ENCODE measurements at regions not wholly inside any gene's neighbourhood (a gene's known extent, or its start where the extent isn't known, plus 50 kb on each side); places are given as distances from the start of the nearest gene placed in this dataset.

DNA sequence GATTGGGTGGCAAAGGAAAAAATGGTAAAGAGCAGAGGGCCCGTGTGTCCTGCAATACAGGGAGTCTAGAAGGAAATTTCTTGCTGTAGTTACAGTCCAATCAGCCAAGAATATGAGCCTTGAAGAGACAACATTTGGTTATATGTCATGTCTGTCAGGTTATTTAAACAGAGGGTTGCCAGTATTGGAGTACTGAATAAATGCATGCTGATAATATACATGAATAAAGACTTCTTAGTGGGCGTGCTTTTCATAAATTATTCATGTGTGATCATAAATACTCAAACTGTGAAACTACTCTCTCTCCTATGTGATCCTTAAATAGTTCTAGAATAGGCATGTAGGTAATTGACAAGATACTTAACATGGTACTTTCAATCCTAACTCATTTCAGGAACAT, 249.0 kb downstream of the CRPPA start:
- TF ChIP-seq POLR2AphosphoS5 (IDR thresholded peaks at IDR 0.05; ENCODE audit: low read depth, low read length) (no peak), POLR2A (IDR thresholded peaks at IDR 0.05; ENCODE audit: low read depth, low read length) (no peak), TAF1 (IDR thresholded peaks at IDR 0.05; ENCODE audit: borderline replicate concordance, low read depth, low read length) (no peak)
- DNase-seq (ENCODE audit: insufficient read length) (no peak), FAIRE-seq (no peak)

DNA sequence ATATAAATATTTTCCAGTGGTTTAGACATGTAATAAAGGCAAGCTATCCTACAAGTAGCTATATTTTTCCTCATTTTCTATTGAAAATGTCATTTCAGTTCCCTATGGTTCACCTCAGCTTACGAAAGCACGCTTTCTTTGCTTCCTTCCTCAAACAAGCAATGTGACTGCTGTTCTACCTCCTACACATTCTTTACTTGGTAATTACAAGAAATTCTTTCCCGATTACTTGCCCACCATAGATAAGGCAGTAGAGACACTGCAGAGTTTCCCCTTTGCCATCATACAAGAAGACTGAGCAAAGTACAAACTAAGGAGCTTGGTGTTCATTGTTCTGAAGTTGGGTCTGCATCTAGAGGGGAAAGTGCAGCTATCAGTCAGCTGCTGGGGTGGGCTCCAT, 249.4 kb downstream of the CRPPA start:
- TF ChIP-seq TAF1 (IDR thresholded peaks at IDR 0.05; ENCODE audit: borderline replicate concordance, low read depth, low read length) (no peak), POLR2AphosphoS5 (IDR thresholded peaks at IDR 0.05; ENCODE audit: low read depth, low read length) (no peak)
- FAIRE-seq: no peak
- no peak for DNase-seq (ENCODE audit: insufficient read length)

DNA sequence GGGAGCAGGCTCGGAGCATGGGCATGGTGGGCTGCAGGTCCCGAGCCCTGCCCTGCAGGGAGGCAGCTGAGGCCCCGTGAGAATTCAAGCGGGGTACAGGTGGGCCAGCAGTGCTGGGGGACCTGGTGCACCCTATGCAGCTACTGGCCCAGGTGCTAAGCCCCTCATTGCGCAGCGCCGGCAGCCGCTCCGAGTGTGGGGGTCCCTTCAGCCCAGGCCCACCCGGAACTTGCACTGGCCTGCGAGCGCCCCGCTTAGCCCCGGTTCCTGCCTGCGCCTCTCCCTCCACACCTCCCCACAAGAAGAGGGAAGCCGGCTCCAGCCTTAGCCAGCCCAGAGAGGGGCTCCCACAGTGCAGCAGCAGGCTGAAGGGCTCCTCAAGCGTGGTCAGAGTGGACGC, 250.7 kb downstream of the CRPPA start:
- TF ChIP-seq TAF1 (IDR thresholded peaks at IDR 0.05; ENCODE audit: borderline replicate concordance, low read depth, low read length) (no peak), POLR2AphosphoS5 (IDR thresholded peaks at IDR 0.05; ENCODE audit: low read depth, low read length) (no peak), POLR2A (IDR thresholded peaks at IDR 0.05; ENCODE audit: low read depth, low read length) (no peak)
- no peak for DNase-seq (ENCODE audit: insufficient read length)
- no peak for FAIRE-seq

DNA sequence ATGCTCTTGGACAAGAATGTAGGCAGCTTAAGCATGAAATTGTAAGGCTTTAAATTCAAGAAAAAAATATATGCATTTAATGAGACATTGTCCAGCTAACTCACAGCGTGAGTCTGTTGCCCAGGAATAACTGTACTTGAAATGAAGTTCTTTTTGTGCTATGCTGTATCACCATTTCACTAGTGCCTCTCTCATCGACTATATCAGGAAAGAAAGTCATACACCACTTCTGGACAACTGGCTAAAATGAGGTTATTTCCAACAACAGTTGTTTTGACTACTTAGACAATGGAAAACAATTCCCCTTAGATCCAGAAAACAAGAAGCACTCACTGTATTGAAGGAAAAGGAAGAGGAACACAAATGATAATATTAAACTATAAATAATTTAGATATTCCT, 251.8 kb downstream of the CRPPA start:
- TF ChIP-seq TAF1 (IDR thresholded peaks at IDR 0.05; ENCODE audit: borderline replicate concordance, low read depth, low read length) (no peak), POLR2AphosphoS5 (IDR thresholded peaks at IDR 0.05; ENCODE audit: low read depth, low read length) (no peak), POLR2A (IDR thresholded peaks at IDR 0.05; ENCODE audit: low read depth, low read length) (no peak)
- FAIRE-seq: no peak

DNA sequence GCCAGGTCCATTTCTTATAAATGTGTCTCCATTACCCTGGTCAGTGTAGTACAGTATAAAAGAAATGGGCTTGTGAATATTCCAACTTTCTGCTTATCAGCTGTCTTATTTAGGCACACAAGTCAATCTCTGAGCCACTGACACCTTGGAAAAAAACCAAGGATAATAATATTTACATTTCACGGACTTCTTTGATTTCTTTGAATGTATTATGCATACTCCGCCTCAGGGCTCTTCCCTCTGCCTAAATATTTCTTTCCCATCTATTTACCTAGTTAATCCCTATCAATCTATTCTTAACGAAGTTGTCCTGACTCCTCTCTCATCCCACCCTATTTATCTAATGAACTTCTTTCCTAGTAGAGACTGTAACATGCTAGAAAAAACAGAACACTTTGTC, 253.8 kb downstream of the CRPPA start:
- FAIRE-seq (no peak), DNase-seq (ENCODE audit: insufficient read length) (no peak)
- TF ChIP-seq POLR2AphosphoS5 (IDR thresholded peaks at IDR 0.05; ENCODE audit: low read depth, low read length): no peak
- no peak for TF ChIP-seq POLR2A (IDR thresholded peaks at IDR 0.05; ENCODE audit: low read depth, low read length)
- TF ChIP-seq TAF1 (IDR thresholded peaks at IDR 0.05; ENCODE audit: borderline replicate concordance, low read depth, low read length): no peak

More for the DNA sequence above, 251.8 kb downstream of the CRPPA start:
- no peak for DNase-seq (ENCODE audit: insufficient read length)

DNA sequence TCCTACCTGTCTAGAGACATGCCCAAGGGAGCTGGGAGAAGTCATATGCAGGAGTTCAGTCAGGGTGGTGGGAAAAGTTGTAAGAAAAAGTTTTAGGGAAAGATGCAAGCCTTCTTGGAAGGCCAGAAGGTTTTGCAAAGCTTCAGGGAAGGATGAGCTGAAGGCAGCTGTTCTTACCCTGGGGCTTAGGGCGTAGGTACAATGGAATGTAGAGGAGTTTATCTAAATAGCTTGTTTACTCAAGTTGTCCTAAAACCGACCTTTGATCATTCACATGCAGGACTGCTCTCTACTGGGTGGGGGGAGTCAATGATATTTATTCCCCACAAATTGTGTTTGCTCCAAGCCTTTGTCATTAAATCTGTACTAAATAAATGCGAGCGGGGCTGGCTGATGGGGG, 277.0 kb downstream of the CRPPA start:
- FAIRE-seq: no peak
- TF ChIP-seq POLR2A (IDR thresholded peaks at IDR 0.05; ENCODE audit: low read depth, low read length): no peak
- TF ChIP-seq POLR2AphosphoS5 (IDR thresholded peaks at IDR 0.05; ENCODE audit: low read depth, low read length): no peak
- no peak for TF ChIP-seq TAF1 (IDR thresholded peaks at IDR 0.05; ENCODE audit: borderline replicate concordance, low read depth, low read length)
- DNase-seq (ENCODE audit: insufficient read length): no peak

DNA sequence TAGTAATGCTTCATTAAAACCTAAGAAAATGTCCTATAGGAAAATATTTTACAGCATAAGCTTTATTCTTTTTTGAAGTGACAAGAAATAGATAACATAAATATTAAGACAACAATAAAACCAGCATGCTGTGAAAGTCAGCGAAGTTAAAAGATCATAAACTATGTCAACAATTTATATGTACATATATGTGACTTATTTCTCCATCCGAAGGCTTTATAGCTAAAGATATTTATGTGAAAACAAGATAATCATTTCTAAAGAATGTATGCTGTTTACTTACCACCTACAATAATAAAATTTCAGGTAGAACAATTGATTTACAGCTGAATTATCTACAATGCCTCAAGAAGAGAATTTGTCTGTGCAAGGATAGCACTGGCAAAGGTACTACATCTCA, 283.4 kb downstream of the CRPPA start:
- no peak for DNase-seq (ENCODE audit: insufficient read length)
- no peak for FAIRE-seq
- no peak for TF ChIP-seq POLR2AphosphoS5 (IDR thresholded peaks at IDR 0.05; ENCODE audit: low read depth, low read length)
- no peak for TF ChIP-seq TAF1 (IDR thresholded peaks at IDR 0.05; ENCODE audit: borderline replicate concordance, low read depth, low read length)
- no peak for TF ChIP-seq POLR2A (IDR thresholded peaks at IDR 0.05; ENCODE audit: low read depth, low read length)

DNA sequence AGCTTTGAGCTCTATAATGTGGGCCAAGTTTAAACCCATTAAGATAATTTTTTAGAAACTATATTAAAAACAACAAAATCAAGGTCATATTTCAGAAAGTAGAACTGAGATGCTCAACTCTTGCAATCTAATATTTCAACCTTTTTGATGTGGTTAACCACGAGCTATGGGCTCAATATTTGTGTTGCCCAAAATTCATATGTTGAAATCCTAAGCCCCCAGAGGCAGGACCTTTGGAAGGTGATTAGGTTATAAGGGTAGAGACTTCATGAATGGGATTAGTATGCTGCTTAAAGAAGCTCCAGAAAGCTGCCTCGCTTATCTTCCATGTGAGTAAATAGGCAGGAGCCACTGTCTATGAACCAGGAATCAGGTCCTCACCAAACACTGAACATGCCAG, 284.4 kb downstream of the CRPPA start:
- no peak for DNase-seq (ENCODE audit: insufficient read length)
- TF ChIP-seq POLR2A (IDR thresholded peaks at IDR 0.05; ENCODE audit: low read depth, low read length) (no peak), TAF1 (IDR thresholded peaks at IDR 0.05; ENCODE audit: borderline replicate concordance, low read depth, low read length) (no peak), POLR2AphosphoS5 (IDR thresholded peaks at IDR 0.05; ENCODE audit: low read depth, low read length) (no peak)
- no peak for FAIRE-seq

DNA sequence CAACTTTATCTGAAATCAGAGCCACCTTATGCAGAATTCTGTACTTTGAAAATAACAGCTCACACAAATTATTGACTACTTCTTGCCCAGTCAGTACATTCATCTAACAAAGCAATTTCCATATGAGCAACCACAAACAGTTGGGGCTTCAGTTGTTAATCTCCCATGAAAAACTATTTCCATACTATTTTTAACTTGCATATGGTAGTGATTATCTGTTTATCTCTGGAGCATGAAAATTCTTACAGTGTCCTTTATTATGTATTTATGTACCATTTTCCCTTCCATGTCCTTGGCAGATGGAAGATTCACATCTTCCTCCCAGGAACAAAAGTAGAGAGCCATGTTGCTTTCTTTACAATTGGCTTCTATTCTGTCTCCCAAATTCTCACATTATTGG, 285.7 kb downstream of the CRPPA start:
- FAIRE-seq (no peak), DNase-seq (ENCODE audit: insufficient read length) (no peak)
- TF ChIP-seq TAF1 (IDR thresholded peaks at IDR 0.05; ENCODE audit: borderline replicate concordance, low read depth, low read length) (no peak), POLR2AphosphoS5 (IDR thresholded peaks at IDR 0.05; ENCODE audit: low read depth, low read length) (no peak), POLR2A (IDR thresholded peaks at IDR 0.05; ENCODE audit: low read depth, low read length) (no peak)

DNA sequence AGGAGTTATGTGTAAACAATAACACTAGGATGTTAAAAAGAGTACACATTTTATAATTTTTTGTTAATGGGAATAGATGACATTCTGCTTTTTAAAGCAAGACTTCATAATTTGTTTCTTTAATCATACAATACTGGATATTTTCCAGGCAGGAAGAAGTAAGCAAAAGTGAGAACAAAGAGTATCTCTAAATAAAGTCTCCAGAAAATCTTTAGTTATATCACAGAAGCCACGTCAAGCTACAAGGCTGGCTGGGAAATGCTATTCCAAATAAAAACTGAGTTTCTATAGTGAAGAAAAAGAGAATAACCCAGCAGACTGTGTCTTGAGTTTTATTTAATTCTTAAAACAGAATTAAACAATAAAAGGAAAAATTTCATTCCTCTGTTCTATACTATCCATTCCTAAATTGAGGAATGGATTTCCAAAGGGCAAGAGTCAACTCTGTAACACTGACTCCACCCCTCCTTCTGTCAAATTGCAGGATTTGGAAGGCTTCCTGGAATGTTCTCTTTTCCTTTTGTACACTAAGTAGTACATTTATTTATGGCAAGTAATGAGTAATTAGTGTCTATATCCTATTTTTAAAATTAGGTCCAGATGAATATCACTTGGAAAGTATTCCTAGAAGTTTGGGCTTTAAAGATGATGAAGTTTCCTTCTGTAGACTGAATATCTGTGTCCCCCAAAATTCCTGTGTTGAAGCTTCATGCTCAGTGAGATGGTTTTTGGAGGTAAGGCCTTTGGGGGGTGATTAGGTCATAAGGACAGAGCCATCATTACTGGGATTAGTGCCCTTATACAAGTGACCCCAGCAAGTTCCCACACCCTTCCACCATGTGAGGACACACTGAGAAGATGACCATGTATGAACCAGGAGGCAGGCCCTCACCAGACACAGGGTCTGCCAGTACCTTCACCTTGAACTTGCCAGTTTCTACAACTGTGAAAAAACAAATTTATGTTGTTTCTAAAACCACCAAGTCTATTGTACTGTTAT, 290.9 kb downstream of the CRPPA start:
- TF ChIP-seq POLR2AphosphoS5 (IDR thresholded peaks at IDR 0.05; ENCODE audit: low read depth, low read length) (no peak), TAF1 (IDR thresholded peaks at IDR 0.05; ENCODE audit: borderline replicate concordance, low read depth, low read length) (no peak), POLR2A (IDR thresholded peaks at IDR 0.05; ENCODE audit: low read depth, low read length) (no peak)
- FAIRE-seq: no peak
- no peak for DNase-seq (ENCODE audit: insufficient read length)

DNA sequence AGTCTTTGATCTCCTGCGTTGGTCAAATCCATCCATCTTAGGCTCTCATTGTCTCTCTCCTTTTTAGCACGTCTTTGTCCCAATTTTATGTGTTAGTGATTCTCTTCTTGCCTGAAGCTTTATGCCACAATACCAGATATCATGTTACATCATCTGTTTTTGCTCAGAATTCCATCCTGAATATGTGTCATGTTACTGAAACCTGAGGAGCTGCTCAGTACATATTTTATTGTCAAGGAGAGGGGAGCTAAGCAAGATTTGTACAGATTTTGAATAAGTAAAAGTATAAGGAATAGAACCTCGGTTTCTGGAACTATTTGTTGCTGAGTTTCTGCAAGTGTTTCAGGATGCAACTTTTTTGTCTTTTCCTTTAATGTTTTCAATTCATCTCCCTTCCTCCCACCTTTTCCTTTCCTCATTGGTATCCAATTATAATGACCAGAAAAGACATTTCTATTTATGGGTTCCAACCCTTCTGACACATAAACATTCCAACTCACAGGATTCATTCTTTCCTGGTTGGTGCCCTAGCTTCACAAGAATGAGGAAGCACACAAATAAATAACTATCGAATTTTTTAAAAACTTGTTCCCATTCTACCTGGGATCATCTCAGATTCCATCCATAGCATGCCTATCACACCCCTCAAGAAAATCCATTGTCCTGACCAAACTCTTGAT, 291.8 kb downstream of the CRPPA start:
- no peak for FAIRE-seq
- TF ChIP-seq POLR2AphosphoS5 (IDR thresholded peaks at IDR 0.05; ENCODE audit: low read depth, low read length) (no peak), POLR2A (IDR thresholded peaks at IDR 0.05; ENCODE audit: low read depth, low read length) (no peak), TAF1 (IDR thresholded peaks at IDR 0.05; ENCODE audit: borderline replicate concordance, low read depth, low read length) (no peak)
- no peak for DNase-seq (ENCODE audit: insufficient read length)

Measured in GM12892 (cell line).